H1 (cell line): ENCODE measurements at regions not wholly inside any gene's neighbourhood (a gene's known extent, or its start where the extent isn't known, plus 50 kb on each side); places are given as distances from the start of the nearest gene placed in this dataset.

Experiments
- CTCF ChIA-PET: fragments of 300-600 bp; sonication (Branson Sonifier 250); formaldehyde crosslinking; loops from one replicate; lab custom pipeline; 2021; ENCODE audit not compliant: partially characterized antibody; lab: Charles Lee
- POLR2A ChIA-PET: fragments of 300-600 bp; sonication (Branson Sonifier 250); formaldehyde crosslinking; loops from one replicate; lab custom pipeline; 2021; ENCODE audit warnings: inconsistent platforms; ENCODE audit not compliant: partially characterized antibody; lab: Charles Lee
- DNase-seq, 2 experiments: peaks; one replicate each; pipeline versions ENCODE4 v3.0.0 to v3.0.0-alpha.2; 2010 to 2022; ENCODE audit warnings: low spot score in 2 of 2, low read depth in 1 of 2, mixed read lengths in 1 of 2
- FAIRE-seq: peaks from 2 replicates; lab custom pipeline; 2011; peaks lifted over from hg19 to GRCh38; lab: Jason Lieb, UNC
- H2AFZ ChIP-seq: 2 replicates; pipeline ENCODE4 v1.8.1; 2012; ENCODE audit warnings: low read length, inconsistent platforms
- H2AK5ac ChIP-seq: 2 replicates; pipeline ENCODE4 v1.6.1; 2013; ENCODE audit warnings: low read depth, low read length
- H2BK120ac ChIP-seq: replicated peaks from 2 replicates; pipeline ENCODE3; 2013; ENCODE audit warnings: low read depth, low read length, inconsistent platforms
- H2BK12ac ChIP-seq: 2 replicates; pipeline ENCODE4 v1.6.1; 2013; ENCODE audit warnings: low read depth, low read length
- H2BK15ac ChIP-seq: 2 replicates; pipeline ENCODE4 v1.6.1; 2013; ENCODE audit warnings: low read length
- H2BK20ac ChIP-seq: 2 replicates; pipeline ENCODE4 v1.6.1; 2013; ENCODE audit warnings: low read length
- H2BK5ac ChIP-seq: 2 replicates; pipeline ENCODE4 v1.6.1; 2013; ENCODE audit warnings: low read depth, low read length
- H3K14ac ChIP-seq: 2 replicates; pipeline ENCODE4 v1.6.1; 2013; ENCODE audit warnings: inconsistent platforms; ENCODE audit not compliant: insufficient read length
- H3K18ac ChIP-seq: 2 replicates; pipeline ENCODE4 v1.6.1; 2013; ENCODE audit warnings: low read length; ENCODE audit errors: extremely low read depth
- H3K23ac ChIP-seq: 2 replicates; pipeline ENCODE4 v1.6.1; 2013; ENCODE audit warnings: inconsistent platforms; ENCODE audit not compliant: insufficient read length
- H3K23me2 ChIP-seq: 2 replicates; pipeline ENCODE4 v1.6.1; 2013; ENCODE audit warnings: low read depth, low read length
- H3K27ac ChIP-seq: 2 replicates; pipeline ENCODE4 v1.6.1; 2011; ENCODE audit warnings: low read depth, low read length, inconsistent platforms
- H3K27me3 ChIP-seq, 4 experiments: replicated peaks in 1 of 4; 1 replicate in 1 of 4; 2 replicates in 3 of 4; pipeline versions ENCODE4 v1.6.1 to v1.8.1; 2011 to 2013; ENCODE audit warnings: low read length in 3 of 4, mild to moderate bottlenecking in 3 of 4, inconsistent platforms in 2 of 4, mixed read lengths in 2 of 4, moderate library complexity in 1 of 4; ENCODE audit not compliant: control insufficient read depth in 3 of 4, insufficient read depth in 3 of 4; ENCODE audit errors: extremely low read depth in 1 of 4
- H3K36me3 ChIP-seq, 4 experiments: 2 replicates each; pipeline versions ENCODE4 v1.6.1 to v1.8.1; 2011 to 2013; ENCODE audit warnings: mild to moderate bottlenecking in 4 of 4, low read length in 3 of 4, moderate library complexity in 2 of 4, control low read depth in 1 of 4, inconsistent platforms in 1 of 4; ENCODE audit not compliant: insufficient read depth in 4 of 4, control insufficient read depth in 2 of 4
- H3K4ac ChIP-seq: replicated peaks from 2 replicates; pipeline ENCODE3; 2013; ENCODE audit warnings: low read length, low read depth, mixed read lengths, inconsistent platforms; ENCODE audit not compliant: insufficient read length
- H3K4me1 ChIP-seq, 4 experiments: replicated peaks in 1 of 4; 1 replicate in 1 of 4; 2 replicates in 3 of 4; pipeline versions ENCODE4 v1.6.1 to v1.8.1; 2011 to 2013; ENCODE audit warnings: low read length in 3 of 4, inconsistent platforms in 2 of 4, mixed read lengths in 1 of 4; ENCODE audit not compliant: insufficient read depth in 4 of 4, control insufficient read depth in 3 of 4
- H3K4me2 ChIP-seq, 2 experiments: 2 replicates each; pipeline versions ENCODE4 v1.6.1 to v1.8.1; 2011 to 2013; ENCODE audit warnings: low read depth in 2 of 2, low read length in 2 of 2, control low read depth in 1 of 2, inconsistent platforms in 1 of 2, mild to moderate bottlenecking in 1 of 2; ENCODE audit not compliant: insufficient read depth in 1 of 2
- H3K4me3 ChIP-seq, 4 experiments: fragments of 200-600, 300-600 bp in 1 of 4; sonication (generic), shearing (Covaris generic), sonication (Bioruptor Twin) in 1 of 4; 2 replicates each; pipeline versions ENCODE4 v1.5.1 to v1.8.1; 2011 to 2016; ENCODE audit warnings: low read length in 4 of 4, low read depth in 3 of 4, control low read depth in 2 of 4, inconsistent platforms in 2 of 4, mild to moderate bottlenecking in 2 of 4, mixed read lengths in 1 of 4, moderate library complexity in 1 of 4; ENCODE audit not compliant: insufficient read depth in 2 of 4; ENCODE audit errors: extremely low read depth in 1 of 4
- H3K56ac ChIP-seq: replicated peaks from 2 replicates; pipeline ENCODE3; 2013; ENCODE audit warnings: low read depth, mild to moderate bottlenecking, mixed read lengths, low read length, inconsistent platforms; ENCODE audit not compliant: insufficient read length
- H3K79me1 ChIP-seq: 2 replicates; pipeline ENCODE4 v1.6.1; 2013; ENCODE audit warnings: low read depth, low read length, control low read depth
- H3K79me2 ChIP-seq, 2 experiments: 2 replicates each; pipeline versions ENCODE4 v1.6.1 to v1.8.1; 2012 to 2013; ENCODE audit warnings: low read length in 2 of 2, mild to moderate bottlenecking in 2 of 2, inconsistent platforms in 1 of 2; ENCODE audit not compliant: insufficient read depth in 2 of 2, control insufficient read depth in 1 of 2
- H3K9ac ChIP-seq, 4 experiments: replicated peaks in 1 of 4; 1 replicate in 1 of 4; 2 replicates in 3 of 4; pipeline versions ENCODE4 v1.6.1 to v1.8.1; 2011 to 2013; ENCODE audit warnings: low read depth in 3 of 4, low read length in 3 of 4, control low read depth in 2 of 4, mild to moderate bottlenecking in 2 of 4, moderate library complexity in 2 of 4, inconsistent platforms in 1 of 4; ENCODE audit errors: extremely low read depth in 1 of 4
- H3K9me3 ChIP-seq, 2 experiments: 2 replicates each; pipeline versions ENCODE4 v1.6.1 to v1.8.1; 2012 to 2013; ENCODE audit warnings: mild to moderate bottlenecking in 2 of 2, moderate library complexity in 2 of 2, control low read depth in 1 of 2, inconsistent platforms in 1 of 2, low read depth in 1 of 2, low read length in 1 of 2, mixed read lengths in 1 of 2; ENCODE audit not compliant: insufficient read depth in 2 of 2
- H4K20me1 ChIP-seq, 2 experiments: replicated peaks in 1 of 2; 2 replicates each; pipeline versions ENCODE3 to v1.8.1; 2011 to 2013; ENCODE audit warnings: inconsistent platforms in 2 of 2, low read length in 2 of 2, mild to moderate bottlenecking in 1 of 2; ENCODE audit not compliant: insufficient read depth in 2 of 2, control insufficient read depth in 1 of 2
- H4K5ac ChIP-seq: 2 replicates; pipeline ENCODE4 v1.6.1; 2013; ENCODE audit warnings: low read length, low read depth, mixed read lengths, inconsistent platforms; ENCODE audit not compliant: insufficient read length
- H4K8ac ChIP-seq: 2 replicates; pipeline ENCODE4 v1.8.0; 2013; ENCODE audit warnings: mild to moderate bottlenecking, moderate library complexity, low read length, inconsistent platforms; ENCODE audit not compliant: insufficient read depth; ENCODE audit errors: extremely low read depth
- H4K91ac ChIP-seq: replicated peaks from 2 replicates; pipeline ENCODE3; 2013; ENCODE audit warnings: low read length, mixed read lengths, inconsistent platforms; ENCODE audit not compliant: insufficient read length
- ATF3 ChIP-seq: IDR thresholded peaks from 2 replicates; pipeline ENCODE4 v1.6.1; 2011; ENCODE audit warnings: low read depth, mild to moderate bottlenecking, low read length; ENCODE audit not compliant: insufficient read depth
- BACH1 ChIP-seq: IDR thresholded peaks from 2 replicates; pipeline ENCODE4 v1.6.1; 2012; ENCODE audit warnings: low read length, improper control_type of control experiment
- CHD2 ChIP-seq: IDR thresholded peaks from 2 replicates; pipeline ENCODE4 v1.6.1; 2012; ENCODE audit warnings: low read length, improper control_type of control experiment
- CREB1 ChIP-seq: IDR thresholded peaks from 2 replicates; pipeline ENCODE4 v1.6.1; 2012; ENCODE audit warnings: inconsistent platforms
- POLR2AphosphoS5 ChIP-seq: IDR thresholded peaks from 2 replicates; pipeline ENCODE4 v1.6.1; 2011; ENCODE audit warnings: low read depth, low read length
- SIN3A ChIP-seq, 2 experiments: IDR thresholded peaks in 1 of 2; conservative IDR thresholded peaks in 1 of 2; 2 replicates each; pipeline ENCODE4 v1.6.1; 2011 to 2012; ENCODE audit warnings: low read length in 2 of 2, improper control_type of control experiment in 1 of 2, low read depth in 1 of 2, mild to moderate bottlenecking in 1 of 2
- WGBS, 2 experiments: shearing (Covaris generic) in 1 of 2; methylation state at CpG; one replicate each; pipeline versions ENCODE4 v1.1.6 to v1.1.7; 2013 to 2015; ENCODE audit warnings: low lambda C conversion rate in 2 of 2, mixed read lengths in 2 of 2, inconsistent platforms in 1 of 2, low coverage in 1 of 2, missing lambda C conversion rate in 1 of 2; ENCODE audit not compliant: insufficient replicate concordance in 2 of 2, insufficient coverage in 1 of 2, insufficient read length in 1 of 2; ENCODE audit errors: extremely low coverage in 1 of 2, missing lambda C conversion rate in 1 of 2; 5-methylcytosine and 5-hydroxymethylcytosine counted together

DNA sequence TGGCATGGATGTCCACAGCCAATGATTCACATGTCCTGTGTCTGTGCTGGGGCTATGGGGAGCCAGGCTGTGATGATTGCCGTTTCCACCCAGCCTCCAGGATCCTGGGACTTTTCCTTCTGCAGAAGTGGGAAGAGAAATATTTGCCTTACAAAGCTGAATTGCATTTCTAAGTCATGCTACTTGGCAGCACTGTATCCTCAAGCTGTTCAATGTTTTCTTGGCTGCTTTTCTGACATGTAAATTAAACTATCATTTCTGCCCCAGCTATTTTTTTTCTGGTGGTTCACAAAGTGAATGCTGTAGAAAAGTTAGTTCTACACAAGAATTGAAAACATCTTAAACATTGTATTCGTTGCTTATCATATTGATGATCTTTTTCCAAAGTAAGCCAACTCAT is 51.9 kb upstream of the TCERG1L start:
- H2AK5ac ChIP-seq = no peak overlapping the region
- no peak overlapping the region for H2BK20ac ChIP-seq
- no peak overlapping the region for H3K14ac ChIP-seq
- H3K4me3 ChIP-seq = no peak overlapping the region
- no peak overlapping the region for H3K56ac ChIP-seq
- TF ChIP-seq CHD2 = no peak
- TF ChIP-seq ATF3 = no peak
- TF ChIP-seq BACH1 = no peak
- TF ChIP-seq POLR2AphosphoS5 = no peak
- no peak for TF ChIP-seq CREB1
- no peak for TF ChIP-seq SIN3A (conservative IDR thresholded peaks at IDR 0.05 in 1 of 2, IDR thresholded peaks at IDR 0.05 in 1 of 2; ENCODE audit: low read depth in 1 of 2, low read length in 2 of 2)
- H3K79me1 ChIP-seq = no peaks in the 10 kb centered on the region
- no peak overlapping the region for H3K4me2 ChIP-seq
- no peak overlapping the region for H2BK120ac ChIP-seq
- peaks cover 0 to 2% (median 0%) of the 10 kb centered on the region in 4 experiments; a peak in 2 of 7 replicates for H3K4me1 ChIP-seq
- no peaks in the 10 kb centered on the region for H3K79me2 ChIP-seq
- no peak overlapping the region for H3K23ac ChIP-seq
- no peak overlapping the region for H2BK12ac ChIP-seq
- POLR2A ChIA-PET = no interaction called here
- 71% methylated on average over 2 of the region's 2 CpGs; no CpG with 5 or more reads in 1 of the 2 experiments for WGBS, 2 experiments
- H4K5ac ChIP-seq = no peak overlapping the region
- H3K4ac ChIP-seq = no peak overlapping the region
- no peak overlapping the region for H4K8ac ChIP-seq
- DNase-seq (no peak), FAIRE-seq (no peak)
- H2BK5ac ChIP-seq = no peak overlapping the region
- no peaks in the 10 kb centered on the region; a peak in 1 of 7 replicates for H3K27me3 ChIP-seq
- no peak overlapping the region for H3K18ac ChIP-seq
- no peaks in the 10 kb centered on the region; a peak in 1 of 8 replicates for H3K36me3 ChIP-seq
- no peaks in the 10 kb centered on the region for H3K23me2 ChIP-seq
- peaks cover 0 to 8% of the 10 kb centered on the region in 2 experiments; a peak in 1 of 4 replicates for H3K9me3 ChIP-seq
- no peak overlapping the region for H4K91ac ChIP-seq
- H2BK15ac ChIP-seq = no peak overlapping the region
- H3K27ac ChIP-seq = no peak overlapping the region
- no peaks in the 10 kb centered on the region for H4K20me1 ChIP-seq
- no peak overlapping the region for H3K9ac ChIP-seq
- CTCF ChIA-PET = interaction anchor here (0.7 to 1.6 kb wide), 2 partner anchors 78 to 555 kb away, joined by 3 read pairs; no protein-coding TSS in a partner anchor
- no peak overlapping the region for H2AFZ ChIP-seq
